GM18508 (cell line): ENCODE measurements at regions not wholly inside any gene's neighbourhood (a gene's known extent, or its start where the extent isn't known, plus 50 kb on each side); places are given as distances from the start of the nearest gene placed in this dataset.
"Not testable (repeated sequence)": the region's sequence is repeated elsewhere in the genome, so short reads cannot be mapped to it uniquely, and the experiment has no call there.

Experiments used
- ATAC-seq: cut with Tn5 transposase; IDR thresholded peaks from one replicate; pipeline ENCODE4 v1.9.1; 2021; ENCODE audit warnings: moderate number of reproducible peaks; ENCODE audit not compliant: insufficient read depth, unreplicated experiment

GRCh38 chr12:89827592-89827991, 119.0 kb upstream of the ATP2B1 start:
- ATAC-seq: no peak

- no peak for ATAC-seq
These were observed 117.8 kb upstream of the ATP2B1 start for GRCh38 chr12:89826468-89826867.

GRCh38 chr12:89825591-89826449, 117.2 kb upstream of the ATP2B1 start:
- peak; percentile 39 for ATAC-seq

- no peak for ATAC-seq
These were observed 116.2 kb upstream of the ATP2B1 start for GRCh38 chr12:89824822-89825221.

- not testable (repeated sequence) for ATAC-seq
These were observed 114.4 kb upstream of the ATP2B1 start for GRCh38 chr12:89822992-89823391.

GRCh38 chr12:89821896-89822295, 113.3 kb upstream of the ATP2B1 start:
- no peak for ATAC-seq

- ATAC-seq: no peak
These were observed 109.0 kb upstream of the ATP2B1 start for GRCh38 chr12:89817501-89818226.

GRCh38 chr12:89815225-89815624, 106.6 kb upstream of the ATP2B1 start:
- ATAC-seq: no peak

- ATAC-seq: no peak
These were observed 94.8 kb upstream of the ATP2B1 start for GRCh38 chr12:89803412-89803811.

- ATAC-seq: no peak
These were observed 92.6 kb upstream of the ATP2B1 start for GRCh38 chr12:89801284-89801683.

GRCh38 chr12:89800435-89800834, 91.8 kb upstream of the ATP2B1 start:
- no peak for ATAC-seq

- no peak for ATAC-seq
These were observed 90.7 kb upstream of the ATP2B1 start for GRCh38 chr12:89799316-89799715.

- ATAC-seq: no peak
These were observed 88.8 kb upstream of the ATP2B1 start for GRCh38 chr12:89797436-89797835.

- no peak for ATAC-seq
These were observed 88.3 kb upstream of the ATP2B1 start for GRCh38 chr12:89796798-89797382.

- ATAC-seq: no peak
These were observed 85.3 kb upstream of the ATP2B1 start for GRCh38 chr12:89793946-89794345.

- no peak for ATAC-seq
These were observed 82.6 kb upstream of the ATP2B1 start for GRCh38 chr12:89791286-89791685.

- ATAC-seq: peak; percentile 73
These were observed 81.2 kb upstream of the ATP2B1 start for GRCh38 chr12:89789862-89790261.

GRCh38 chr12:89787763-89788162, 79.1 kb upstream of the ATP2B1 start:
- ATAC-seq: no peak

GRCh38 chr12:89786177-89786810, 77.7 kb upstream of the ATP2B1 start:
- no peak for ATAC-seq

GRCh38 chr12:89783359-89784060, 74.9 kb upstream of the ATP2B1 start:
- no peak for ATAC-seq
